ENCODE measurements at regions not wholly inside any gene's neighbourhood (a gene's known extent, or its start where the extent isn't known, plus 50 kb on each side); places are given as distances from the start of the nearest gene placed in this dataset.

DNA sequence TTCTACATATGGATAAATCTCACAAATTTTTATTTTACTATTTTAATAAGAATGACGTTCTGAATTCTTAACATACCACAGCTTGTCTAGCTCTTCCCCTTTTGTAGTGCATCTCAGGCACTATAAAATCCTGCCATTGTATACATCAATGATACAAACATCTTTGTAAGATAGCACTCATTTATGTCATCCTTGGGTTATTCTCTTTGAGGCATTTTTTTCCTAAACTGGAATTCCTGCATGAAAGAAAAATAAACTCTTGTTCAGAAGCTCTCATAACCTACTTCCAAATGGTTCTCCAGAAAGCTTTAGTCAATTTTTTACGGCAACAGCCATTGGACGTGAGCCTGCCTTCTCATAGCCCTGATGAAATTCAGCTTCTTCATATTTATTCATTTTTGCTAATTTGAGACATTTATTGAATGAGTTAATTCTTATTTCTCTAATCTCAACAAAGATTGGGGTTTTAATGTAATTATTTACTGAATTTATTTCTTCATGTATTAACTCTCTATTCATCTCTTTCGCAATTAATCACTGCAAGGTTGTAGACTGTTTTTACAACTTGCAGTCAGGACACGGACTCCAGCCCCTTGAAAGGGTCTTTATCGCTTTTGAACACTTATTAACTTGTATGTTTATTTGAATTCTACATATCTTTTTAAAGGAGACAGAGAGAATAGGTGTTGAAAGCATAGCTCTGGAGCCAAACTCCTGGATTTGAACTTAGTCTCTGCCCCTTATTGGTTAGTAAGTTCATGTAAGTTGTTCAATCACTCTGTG, 57.6 kb upstream of the PARD3B start:
- DNase-seq: no peak

GRCh38 chr2:204491528-204491927, 53.7 kb upstream of the PARD3B start:
- DNase-seq: no peak

DNA sequence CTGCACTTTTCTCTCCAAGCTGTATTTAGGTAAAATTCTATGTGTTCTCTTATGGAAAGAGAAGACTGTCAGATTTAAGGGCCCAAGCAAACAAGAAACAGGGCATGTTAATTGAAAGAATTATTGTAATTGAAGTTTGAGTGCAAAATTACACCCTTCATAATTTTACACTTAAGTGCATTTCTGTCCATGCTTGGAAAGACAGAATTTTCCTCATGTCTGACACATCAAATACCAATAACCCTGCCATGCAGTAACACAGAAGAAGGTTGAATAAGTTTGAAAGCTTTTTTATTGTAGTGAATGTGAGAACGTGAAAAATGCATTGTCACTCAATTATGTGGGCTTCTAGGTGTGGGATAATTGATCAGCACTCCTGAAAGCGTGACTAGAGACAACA, 52.9 kb upstream of the PARD3B start:
- no peak for DNase-seq

DNA sequence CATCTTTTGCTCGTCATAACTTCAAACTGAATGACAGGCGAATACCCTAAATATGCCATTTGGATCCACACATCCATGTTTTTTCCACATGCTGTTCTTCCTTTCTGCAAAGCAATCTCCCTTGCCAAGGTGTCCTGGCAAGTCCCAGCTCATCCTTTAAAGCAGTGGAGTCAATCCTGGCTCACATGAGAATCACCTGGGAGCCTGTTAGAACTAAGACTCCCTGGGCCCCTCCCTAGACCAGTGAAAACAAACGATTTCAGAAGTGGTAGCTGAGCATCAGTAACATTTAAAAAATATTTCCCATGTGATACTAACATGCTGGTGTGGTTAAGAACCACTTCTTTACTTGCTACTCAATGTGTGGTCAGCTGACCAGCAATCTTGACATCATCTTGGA, 50.6 kb upstream of the PARD3B start:
- DNase-seq: no peak

GRCh38 chr2:204495381-204495780, 49.9 kb upstream of the PARD3B start:
- no peak for DNase-seq

Measured in inflammatory macrophage (primary cell).